DND-41 (cell line): ENCODE measurements at regions not wholly inside any gene's neighbourhood (a gene's known extent, or its start where the extent isn't known, plus 50 kb on each side); places are given as distances from the start of the nearest gene placed in this dataset.

Experiments
- ATAC-seq: fragments of 200-7000 bp; cut with Tn5 transposase; 3 replicates; pipeline ENCODE4 v1.9.1; 2021; ENCODE audit warnings: low read depth; ENCODE audit not compliant: insufficient read depth
- DNase-seq: peaks from one replicate; pipeline ENCODE4 v3.0.0-alpha.2; 2020
- H2AFZ ChIP-seq: 2 replicates; pipeline ENCODE4 v1.6.0; 2012; ENCODE audit warnings: low read depth, low read length
- H3K27ac ChIP-seq: 2 replicates; pipeline ENCODE4 v1.5.1; 2012; ENCODE audit warnings: low read length, inconsistent platforms
- H3K27me3 ChIP-seq: fragments of 200-600 bp; sonication (generic); 2 replicates; pipeline ENCODE4 v1.6.0; 2012; ENCODE audit warnings: low read length, mild to moderate bottlenecking, inconsistent platforms; ENCODE audit not compliant: insufficient read depth, poor library complexity
- H3K36me3 ChIP-seq: 2 replicates; pipeline ENCODE4 v1.5.1; 2012; ENCODE audit warnings: low read length, inconsistent platforms; ENCODE audit not compliant: insufficient read depth
- H3K4me1 ChIP-seq: 2 replicates; pipeline ENCODE4 v1.5.1; 2012; ENCODE audit warnings: mild to moderate bottlenecking, low read length; ENCODE audit not compliant: insufficient read depth
- H3K4me2 ChIP-seq: 2 replicates; pipeline ENCODE4 v1.6.0; 2012; ENCODE audit warnings: mild to moderate bottlenecking, moderate library complexity, low read length, inconsistent platforms; ENCODE audit not compliant: insufficient read depth
- H3K4me3 ChIP-seq, 2 experiments: fragments of 200-600 bp in 1 of 2; shearing (Covaris generic) in 1 of 2; 2 replicates each; pipeline ENCODE4 v1.5.1; 2012 to 2016; ENCODE audit warnings: inconsistent platforms in 2 of 2, low read length in 2 of 2, mild to moderate bottlenecking in 2 of 2, low read depth in 1 of 2, moderate library complexity in 1 of 2
- H3K79me2 ChIP-seq: 2 replicates; pipeline ENCODE4 v1.6.0; 2012; ENCODE audit warnings: low read length, inconsistent platforms; ENCODE audit not compliant: insufficient read depth
- H3K9ac ChIP-seq: 2 replicates; pipeline ENCODE4 v1.6.0; 2012; ENCODE audit warnings: low read depth, mild to moderate bottlenecking, inconsistent platforms, low read length, moderate library complexity
- H3K9me3 ChIP-seq: 2 replicates; pipeline ENCODE4 v1.5.1; 2012; ENCODE audit warnings: low read length, moderate library complexity, mild to moderate bottlenecking, inconsistent platforms; ENCODE audit not compliant: insufficient read depth, severe bottlenecking
- H4K20me1 ChIP-seq: 2 replicates; pipeline ENCODE4 v1.6.0; 2012; ENCODE audit warnings: low read length; ENCODE audit not compliant: insufficient read depth
- CTCF ChIP-seq: IDR thresholded peaks from 2 replicates; pipeline ENCODE4 v1.5.1; 2012; ENCODE audit warnings: borderline replicate concordance, low read length, moderate library complexity, mild to moderate bottlenecking; ENCODE audit not compliant: poor library complexity, severe bottlenecking; ENCODE audit errors: extremely low read depth
- EZH2 ChIP-seq: IDR thresholded peaks from 3 replicates; pipeline ENCODE4 v1.6.1; 2012; ENCODE audit warnings: borderline replicate concordance, low read depth, mild to moderate bottlenecking, moderate library complexity, low read length, inconsistent platforms; ENCODE audit not compliant: severe bottlenecking

GRCh38 chr3:162932503-162932902, 1435.9 kb downstream of the OTOL1 start:
- no peaks in the 10 kb centered on the region for H3K4me1 ChIP-seq
- H3K79me2 ChIP-seq, result no peaks in the 10 kb centered on the region
- ATAC-seq (no peak), DNase-seq (no peak)
- TF ChIP-seq EZH2 (no peak), CTCF (no peak)
- no peak overlapping the region for H3K4me3 ChIP-seq
- no peaks in the 10 kb centered on the region for H3K9me3 ChIP-seq
- H2AFZ ChIP-seq, result no peak overlapping the region
- H3K9ac ChIP-seq, result no peak overlapping the region
- H3K36me3 ChIP-seq, result no peaks in the 10 kb centered on the region
- no peaks in the 10 kb centered on the region for H3K27me3 ChIP-seq
- H3K27ac ChIP-seq, result no peak overlapping the region
- no peak overlapping the region for H3K4me2 ChIP-seq
- no peaks in the 10 kb centered on the region for H4K20me1 ChIP-seq

DNA sequence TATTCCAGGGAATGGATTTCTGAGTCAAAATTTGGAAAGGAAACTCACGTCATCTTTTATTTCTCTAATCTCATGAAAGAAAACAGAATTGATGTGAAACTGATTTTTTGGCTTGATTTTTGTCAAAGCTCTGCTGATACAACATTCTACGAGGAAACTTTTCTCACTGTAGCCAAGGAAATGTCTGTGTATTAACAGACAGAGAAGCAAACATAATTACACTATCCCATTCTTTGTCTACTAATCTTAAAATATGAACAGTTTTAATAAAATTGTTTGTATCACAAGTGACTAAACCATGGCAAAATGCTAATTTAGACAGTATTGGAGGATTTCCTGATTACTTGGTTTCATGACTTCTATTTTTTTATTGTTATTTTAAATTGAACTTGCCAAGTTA, 1437.0 kb downstream of the OTOL1 start:
- no peaks in the 10 kb centered on the region for H3K36me3 ChIP-seq
- TF ChIP-seq CTCF (no peak), EZH2 (no peak)
- H3K27me3 ChIP-seq, result no peaks in the 10 kb centered on the region
- H3K4me1 ChIP-seq, result no peaks in the 10 kb centered on the region
- no peak overlapping the region for H3K4me3 ChIP-seq
- no peak overlapping the region for H3K27ac ChIP-seq
- no peaks in the 10 kb centered on the region for H3K79me2 ChIP-seq
- H2AFZ ChIP-seq, result no peak overlapping the region
- no peak overlapping the region for H3K4me2 ChIP-seq
- no peak for DNase-seq
- H4K20me1 ChIP-seq, result no peaks in the 10 kb centered on the region
- H3K9me3 ChIP-seq, result no peaks in the 10 kb centered on the region
- no peak for ATAC-seq
- H3K9ac ChIP-seq, result no peak overlapping the region

DNA sequence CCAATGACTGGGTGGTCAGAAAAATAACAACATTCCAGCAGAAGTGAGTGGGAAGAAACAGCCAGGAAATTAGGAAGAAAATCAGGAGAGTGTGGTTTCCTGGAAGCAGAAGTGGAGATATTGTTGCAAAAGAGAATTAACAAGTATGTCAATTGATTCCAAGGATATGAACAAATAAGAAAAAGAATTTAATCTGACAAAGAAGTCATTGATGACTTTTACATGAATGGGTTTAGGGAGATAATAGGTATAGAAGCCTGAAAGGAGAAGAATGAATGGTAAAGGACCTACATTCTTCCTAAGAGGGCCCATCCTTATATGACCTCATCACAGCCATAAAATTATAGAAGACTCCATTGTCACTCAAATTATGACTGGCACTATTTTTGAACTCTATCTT, 1440.1 kb downstream of the OTOL1 start:
- no peak overlapping the region for H3K4me2 ChIP-seq
- no peak overlapping the region for H3K27ac ChIP-seq
- no peak overlapping the region for H3K9ac ChIP-seq
- peak overlapping the region; percentile 20; the same call in 1 of the 2 replicates for H2AFZ ChIP-seq
- H3K9me3 ChIP-seq, result no peaks in the 10 kb centered on the region
- no peak for TF ChIP-seq EZH2
- TF ChIP-seq CTCF, result no peak
- H3K27me3 ChIP-seq, result no peaks in the 10 kb centered on the region
- H3K36me3 ChIP-seq, result no peaks in the 10 kb centered on the region
- DNase-seq (no peak), ATAC-seq (no peak)
- no peaks in the 10 kb centered on the region for H3K4me1 ChIP-seq
- no peaks in the 10 kb centered on the region for H3K79me2 ChIP-seq
- H3K4me3 ChIP-seq, result no peak overlapping the region
- no peaks in the 10 kb centered on the region for H4K20me1 ChIP-seq

DNA sequence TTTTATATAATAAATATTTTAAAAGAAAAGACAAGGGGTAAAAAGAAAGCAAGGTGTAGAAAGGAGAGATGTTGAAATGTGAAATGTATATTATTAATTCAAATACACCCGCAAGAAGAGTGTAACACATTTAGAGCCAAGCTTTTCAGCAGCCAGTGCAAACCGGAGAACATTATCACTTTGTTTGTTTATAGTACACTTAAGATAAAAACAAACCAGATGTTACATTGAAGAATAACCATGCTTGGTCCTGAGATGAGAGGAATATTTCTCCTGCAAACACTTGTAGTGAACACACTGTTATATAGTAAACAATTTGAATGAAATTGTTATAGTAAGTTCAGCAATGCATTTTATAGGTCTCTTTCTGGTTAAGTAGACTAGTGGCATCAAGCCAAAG, 1441.5 kb downstream of the OTOL1 start:
- no peak for DNase-seq
- TF ChIP-seq CTCF (no peak), EZH2 (no peak)
- H3K4me3 ChIP-seq, result no peak overlapping the region
- no peak overlapping the region for H3K9ac ChIP-seq
- no peak overlapping the region for H3K4me2 ChIP-seq
- no peaks in the 10 kb centered on the region for H3K9me3 ChIP-seq
- no peaks in the 10 kb centered on the region for H3K4me1 ChIP-seq
- H3K36me3 ChIP-seq, result no peaks in the 10 kb centered on the region
- H4K20me1 ChIP-seq, result no peaks in the 10 kb centered on the region
- H2AFZ ChIP-seq, result no peak overlapping the region
- H3K27ac ChIP-seq, result no peak overlapping the region
- H3K79me2 ChIP-seq, result no peaks in the 10 kb centered on the region
- H3K27me3 ChIP-seq, result no peaks in the 10 kb centered on the region
- ATAC-seq, result no peak
